Progenitor cell of endocrine pancreas (in vitro differentiated cells): ENCODE measurements at regions not wholly inside any gene's neighbourhood (a gene's known extent, or its start where the extent isn't known, plus 50 kb on each side); places are given as distances from the start of the nearest gene placed in this dataset.

Source experiments
- DNase-seq: peaks from one replicate; pipeline ENCODE4 v3.0.0; 2021; ENCODE audit warnings: low spot score; ENCODE audit not compliant: unreplicated experiment
- H3K27ac Mint-ChIP-seq: 2 replicates; pipeline ENCODE4 v1.8.0; 2021; ENCODE audit warnings: mild to moderate bottlenecking, moderate library complexity, mixed read lengths
- H3K27me3 Mint-ChIP-seq: 2 replicates; pipeline ENCODE4 v1.8.0; 2021; ENCODE audit warnings: mixed read lengths
- H3K36me3 Mint-ChIP-seq: 2 replicates; pipeline ENCODE4 v1.8.0; 2022; ENCODE audit warnings: mixed read lengths; ENCODE audit not compliant: insufficient read depth
- H3K4me1 Mint-ChIP-seq: 2 replicates; pipeline ENCODE4 v1.8.0; 2021; ENCODE audit warnings: low read depth, mixed read lengths
- H3K4me3 Mint-ChIP-seq: 2 replicates; pipeline ENCODE4 v1.8.0; 2021; ENCODE audit warnings: low read depth, mild to moderate bottlenecking, moderate library complexity, mixed read lengths
- H3K9me3 Mint-ChIP-seq: 2 replicates; pipeline ENCODE4 v1.8.0; 2021; ENCODE audit warnings: low read depth, mixed read lengths
- CTCF ChIP-seq: fragments of 200-600 bp; sonication (generic); IDR thresholded peaks from one replicate; pipeline ENCODE4 v1.5.0; 2021; ENCODE audit warnings: antibody characterized with exemption, mild to moderate bottlenecking; ENCODE audit not compliant: unreplicated experiment

- Mint-ChIP-seq H3K27ac (no peak overlapping the region), H3K27me3 (no peaks in the 10 kb centered on the region), H3K36me3 (no peaks in the 10 kb centered on the region), H3K4me3 (no peak overlapping the region), H3K4me1 (no peaks in the 10 kb centered on the region), H3K9me3 (no peaks in the 10 kb centered on the region)
- no peak for DNase-seq
- no peak for TF ChIP-seq CTCF
These were observed 362.6 kb upstream of the SMC2 start for GRCh38 chr9:103731541-103731940.

GRCh38 chr9:103734471-103734870 lies 359.6 kb upstream of the SMC2 start:
- no peak for TF ChIP-seq CTCF
- Mint-ChIP-seq H3K4me3 (no peak overlapping the region), H3K27me3 (no peaks in the 10 kb centered on the region)

GRCh38 chr9:103755441-103755840 lies 338.7 kb upstream of the SMC2 start:
- no peaks in the 10 kb centered on the region for H3K4me1 Mint-ChIP-seq
- H3K27ac Mint-ChIP-seq: no peak overlapping the region
- no peaks in the 10 kb centered on the region for H3K36me3 Mint-ChIP-seq
- H3K9me3 Mint-ChIP-seq: peaks cover 6% of the 10 kb centered on the region
- no peak for TF ChIP-seq CTCF
- H3K4me3 Mint-ChIP-seq: no peak overlapping the region
- no peak for DNase-seq
- no peaks in the 10 kb centered on the region for H3K27me3 Mint-ChIP-seq

More at GRCh38 chr9:103734471-103734870, 359.6 kb upstream of the SMC2 start:
- H3K36me3 Mint-ChIP-seq: no peaks in the 10 kb centered on the region
- H3K9me3 Mint-ChIP-seq: no peaks in the 10 kb centered on the region
- no peak overlapping the region for H3K27ac Mint-ChIP-seq
- no peak for DNase-seq
- H3K4me1 Mint-ChIP-seq: no peaks in the 10 kb centered on the region

GRCh38 chr9:103755986-103756385 lies 338.1 kb upstream of the SMC2 start:
- no peak for TF ChIP-seq CTCF
- Mint-ChIP-seq H3K36me3 (no peaks in the 10 kb centered on the region), H3K4me3 (no peak overlapping the region), H3K9me3 (peaks cover 6% of the 10 kb centered on the region), H3K4me1 (no peaks in the 10 kb centered on the region), H3K27ac (no peak overlapping the region), H3K27me3 (no peaks in the 10 kb centered on the region)
- DNase-seq: no peak

GRCh38 chr9:103757062-103757461 lies 337.0 kb upstream of the SMC2 start:
- no peak for TF ChIP-seq CTCF
- DNase-seq: no peak
- no peak overlapping the region for H3K4me3 Mint-ChIP-seq
- H3K4me1 Mint-ChIP-seq: no peaks in the 10 kb centered on the region
- no peaks in the 10 kb centered on the region for H3K36me3 Mint-ChIP-seq
- H3K27ac Mint-ChIP-seq: no peak overlapping the region
- peaks cover 6% of the 10 kb centered on the region for H3K9me3 Mint-ChIP-seq
- H3K27me3 Mint-ChIP-seq: no peaks in the 10 kb centered on the region
